HEK293 (cell line): ENCODE measurements at regions not wholly inside any gene's neighbourhood (a gene's known extent, or its start where the extent isn't known, plus 50 kb on each side); places are given as distances from the start of the nearest gene placed in this dataset.

Experiments used
- MZF1 ChIP-seq: fragments of 450-650 bp; formaldehyde crosslinking; IDR thresholded peaks from 2 replicates; pipeline ENCODE4 v1.5.1; 2017; ENCODE audit warnings: missing biosample characterization, missing genetic modification characterization, borderline replicate concordance
- REST ChIP-seq: fragments of 450-650 bp; formaldehyde crosslinking; IDR thresholded peaks from 2 replicates; pipeline ENCODE4 v1.5.1; 2016; ENCODE audit warnings: missing biosample characterization, missing genetic modification characterization
- YY1 ChIP-seq: fragments of 450-650 bp; formaldehyde crosslinking; IDR thresholded peaks from 2 replicates; pipeline ENCODE4 v1.5.1; 2018; ENCODE audit warnings: missing biosample characterization, missing genetic modification characterization

GRCh38 chr10:130424418-130424817 lies 288.2 kb downstream of the GLRX3 start:
- TF ChIP-seq MZF1 (tag by site-specific recombination) (no peak), REST (tag by site-specific recombination) (no peak), YY1 (tag by site-specific recombination) (no peak)
